Transverse colon (tissue), 3 donors: ENCODE measurements at regions not wholly inside any gene's neighbourhood (a gene's known extent, or its start where the extent isn't known, plus 50 kb on each side); places are given as distances from the start of the nearest gene placed in this dataset.

Source experiments
- CTCF ChIP-seq, 5 experiments: fragments of 200-600 bp in 3 of 5; fragments of 450-650 bp in 2 of 5; sonication (generic) in 3 of 5; IDR thresholded peaks; 1 replicate in 2 of 5; 2 replicates in 3 of 5; pipeline ENCODE4 v1.5.1; 2016 to 2017; ENCODE audit warnings: antibody characterized with exemption in 5 of 5, inconsistent platforms in 3 of 5, mild to moderate bottlenecking in 2 of 5, moderate library complexity in 1 of 5
- EP300 ChIP-seq: sonication (generic); formaldehyde crosslinking; IDR thresholded peaks from one replicate; pipeline ENCODE4 v1.6.1; 2017; ENCODE audit warnings: antibody characterized with exemption, low read depth

- no peak for TF ChIP-seq CTCF (IDR thresholded peaks at IDR 0.05)
- TF ChIP-seq EP300 = no peak
Observed at GRCh38 chr1:199682081-199682480, 345.4 kb upstream of the NR5A2 start.
